ENCODE measurements at regions not wholly inside any gene's neighbourhood (a gene's known extent, or its start where the extent isn't known, plus 50 kb on each side); places are given as distances from the start of the nearest gene placed in this dataset.
A peak's percentile ranks its signal among the peaks of the same experiment; 100 is the strongest.

GRCh38 chr10:85012305-85012704, 683.9 kb downstream of the CCSER2 start:
- TF ChIP-seq PHB2 (IDR thresholded peaks at IDR 0.05; ENCODE audit: low read depth) = no peak
- peak; percentile 26; the same call in 1 of the 2 replicates for TF ChIP-seq MAFF (IDR thresholded peaks at IDR 0.05; ENCODE audit: low read length)
- no peak for TF ChIP-seq RFX1 (IDR thresholded peaks at IDR 0.05)
- no peak for TF ChIP-seq CEBPG (CRISPR knock-in tag; IDR thresholded peaks at IDR 0.05)
- no peak for TF ChIP-seq CEBPG (tag; conservative IDR thresholded peaks at IDR 0.05 in 1 of 2, IDR thresholded peaks at IDR 0.05 in 1 of 2)
- TF ChIP-seq ZNF316 (IDR thresholded peaks at IDR 0.05) = peak; percentile 25; the same call in 1 of the 2 replicates
- no peak for TF ChIP-seq HMGN3 (IDR thresholded peaks at IDR 0.05; ENCODE audit: borderline replicate concordance, extremely low read depth, insufficient read length, low read depth, low read length)
- TF ChIP-seq DEAF1 (CRISPR knock-in tag; IDR thresholded peaks at IDR 0.05) = no peak
- peak; percentile 33; the same call in 1 of the 2 replicates for TF ChIP-seq MAFK (IDR thresholded peaks at IDR 0.05; ENCODE audit: low read length)
- no peak for TF ChIP-seq PREB (CRISPR knock-in tag; IDR thresholded peaks at IDR 0.05)
- no peak overlapping the region for H3K27ac ChIP-seq (ENCODE audit: extremely low read depth, low read depth, low read length)
- no peak overlapping the region for H3K9ac ChIP-seq (ENCODE audit: insufficient read depth in 1 of 2, low read depth in 2 of 2, low read length in 2 of 2)
- no peaks in the 10 kb centered on the region for H3K36me3 ChIP-seq (ENCODE audit: control insufficient read depth, insufficient read depth, low read length)
- no peaks in the 10 kb centered on the region for H3K9me1 ChIP-seq (ENCODE audit: control insufficient read depth, insufficient read depth, low read length)
- DNase-seq (ENCODE audit: extremely low read depth in 1 of 4, low spot score in 3 of 4) (no peak), FAIRE-seq (no peak), ATAC-seq (no peak)
- H3K4me3 ChIP-seq = no peak overlapping the region
- intact Hi-C loops (cut with micrococcal nuclease) = no loop called here
- no peaks in the 10 kb centered on the region for H4K20me1 ChIP-seq (replicated peaks; ENCODE audit: control insufficient read depth, insufficient read depth, low read length)
- H3K9me3 ChIP-seq (replicated peaks; ENCODE audit: control insufficient read depth, insufficient read depth, low read depth, low read length) = 0 out of 2 replicates have a peak, but pooled peaks cover 2% of the 10 kb centered on the region
- no peak overlapping the region for H3K4me2 ChIP-seq (ENCODE audit: insufficient read depth, low read length)
- ChIA-PET POLR2A (interaction anchor here (0.9 kb wide), 1 partner anchor 22 kb away, joined by 4 read pairs; no protein-coding TSS in a partner anchor), CTCF (ENCODE audit: low intra/inter-chr PET ratio) (no interaction called here)
- no TSS peak for BruUV-seq (replicated peaks)
- no peaks in the 10 kb centered on the region for H3K4me1 ChIP-seq (replicated peaks in 1 of 2; ENCODE audit: control insufficient read depth in 2 of 2, insufficient read depth in 2 of 2, low read length in 2 of 2)
- in situ Hi-C loops (cut with MboI) = no loop called here
- no peak overlapping the region for H2AFZ ChIP-seq (ENCODE audit: low read depth, low read length)
- no peaks in the 10 kb centered on the region for H3K79me2 ChIP-seq (ENCODE audit: control insufficient read depth, insufficient read depth, low read length)
- 0% methylated on average over 2 of the region's 2 CpGs for WGBS (ENCODE audit: insufficient coverage, low coverage, missing lambda C conversion rate)
- no peaks in the 10 kb centered on the region for H3K27me3 ChIP-seq (ENCODE audit: control insufficient read depth in 2 of 2, insufficient read depth in 2 of 2, low read length in 2 of 2)

All from K562 (cell line).